WTC11 (cell line): ENCODE measurements at regions not wholly inside any gene's neighbourhood (a gene's known extent, or its start where the extent isn't known, plus 50 kb on each side); places are given as distances from the start of the nearest gene placed in this dataset.

Experiments
- ATAC-seq: fragments of 200-7000 bp; cut with Tn5 transposase; 2 replicates; pipeline ENCODE4 v1.10.0; 2021; ENCODE audit warnings: mild to moderate bottlenecking, moderate library complexity
- CTCF ChIA-PET: fragments of 300-600 bp; sonication (Branson Sonifier 250); formaldehyde crosslinking; loops from one replicate; lab custom pipeline; 2021; ENCODE audit warnings: antibody characterized with exemption; lab: Charles Lee
- POLR2A ChIA-PET: fragments of 350-600 bp; sonication (Branson Sonifier 250); formaldehyde crosslinking; loops from one replicate; lab custom pipeline; 2021; ENCODE audit warnings: antibody characterized with exemption; lab: Charles Lee
- DNase-seq: peaks from one replicate; pipeline ENCODE4 v3.0.0; 2021; ENCODE audit warnings: low spot score
- H3K27ac Mint-ChIP-seq: 2 replicates; pipeline ENCODE4 v1.8.0; 2021; ENCODE audit warnings: mixed read lengths
- H3K27me3 Mint-ChIP-seq: 2 replicates; pipeline ENCODE4 v1.8.0; 2021; ENCODE audit warnings: low read depth, mild to moderate bottlenecking, moderate library complexity, mixed read lengths
- H3K36me3 Mint-ChIP-seq: 2 replicates; pipeline ENCODE4 v1.8.0; 2021; ENCODE audit warnings: mixed read lengths
- H3K4me1 Mint-ChIP-seq: 2 replicates; pipeline ENCODE4 v1.8.0; 2022; ENCODE audit warnings: mixed read lengths
- H3K4me3 Mint-ChIP-seq: 2 replicates; pipeline ENCODE4 v1.8.0; 2021; ENCODE audit warnings: mild to moderate bottlenecking, moderate library complexity, mixed read lengths
- H3K9me3 Mint-ChIP-seq: 2 replicates; pipeline ENCODE4 v1.8.0; 2021; ENCODE audit warnings: mixed read lengths
- AR ChIP-seq: fragments of 250-450 bp; sonication (Bioruptor Pico); IDR thresholded peaks from 2 replicates; pipeline ENCODE4 v1.9.0; 2021; ENCODE audit warnings: mild to moderate bottlenecking
- E2F5 ChIP-seq: sonication (generic); formaldehyde crosslinking; IDR thresholded peaks from 2 replicates; pipeline ENCODE4 v1.8.1; 2022; ENCODE audit warnings: mild to moderate bottlenecking, moderate library complexity, missing genetic modification reagents
- ETV6 ChIP-seq: sonication (generic); formaldehyde crosslinking; IDR thresholded peaks from 2 replicates; pipeline ENCODE4 v1.8.1; 2022; ENCODE audit warnings: mild to moderate bottlenecking, missing genetic modification reagents
- IRF2 ChIP-seq: sonication (generic); formaldehyde crosslinking; IDR thresholded peaks from 2 replicates; pipeline ENCODE4 v1.8.0; 2022; ENCODE audit warnings: low read depth, missing genetic modification reagents, borderline replicate concordance
- RORB ChIP-seq: fragments of 250-450 bp; sonication (Bioruptor Pico); IDR thresholded peaks from 2 replicates; pipeline ENCODE4 v1.9.0; 2021; ENCODE audit warnings: mild to moderate bottlenecking
- SP1 ChIP-seq: sonication (generic); formaldehyde crosslinking; conservative IDR thresholded peaks from 2 replicates; pipeline ENCODE4 v1.8.1; 2022; ENCODE audit warnings: missing genetic modification reagents
- ZBTB43 ChIP-seq: sonication (generic); formaldehyde crosslinking; IDR thresholded peaks from 2 replicates; pipeline ENCODE4 v1.8.1; 2023; ENCODE audit warnings: mild to moderate bottlenecking, missing genetic modification reagents
- ZMAT4 ChIP-seq: fragments of 250-450 bp; sonication (Bioruptor Pico); IDR thresholded peaks from 2 replicates; pipeline ENCODE4 v1.9.0; 2021; ENCODE audit warnings: mild to moderate bottlenecking
- ZNF232 ChIP-seq: sonication (generic); formaldehyde crosslinking; IDR thresholded peaks from 2 replicates; pipeline ENCODE4 v1.8.0; 2022; ENCODE audit warnings: mild to moderate bottlenecking, missing genetic modification reagents
- ZNF263 ChIP-seq: sonication (generic); formaldehyde crosslinking; IDR thresholded peaks from 2 replicates; pipeline ENCODE4 v1.8.1; 2022; ENCODE audit warnings: low read depth, mild to moderate bottlenecking, moderate library complexity, missing genetic modification reagents
- ZNF416 ChIP-seq: fragments of 250-450 bp; sonication (Bioruptor Pico); IDR thresholded peaks from 2 replicates; pipeline ENCODE4 v1.9.0; 2021; ENCODE audit warnings: mild to moderate bottlenecking, inconsistent platforms
- TF ChIP-seq, protein P1 (sequence below): sonication (generic); formaldehyde crosslinking; conservative IDR thresholded peaks from 2 replicates; pipeline ENCODE4 v1.8.1; 2022; ENCODE audit warnings: mild to moderate bottlenecking, missing genetic modification reagents

DNA sequence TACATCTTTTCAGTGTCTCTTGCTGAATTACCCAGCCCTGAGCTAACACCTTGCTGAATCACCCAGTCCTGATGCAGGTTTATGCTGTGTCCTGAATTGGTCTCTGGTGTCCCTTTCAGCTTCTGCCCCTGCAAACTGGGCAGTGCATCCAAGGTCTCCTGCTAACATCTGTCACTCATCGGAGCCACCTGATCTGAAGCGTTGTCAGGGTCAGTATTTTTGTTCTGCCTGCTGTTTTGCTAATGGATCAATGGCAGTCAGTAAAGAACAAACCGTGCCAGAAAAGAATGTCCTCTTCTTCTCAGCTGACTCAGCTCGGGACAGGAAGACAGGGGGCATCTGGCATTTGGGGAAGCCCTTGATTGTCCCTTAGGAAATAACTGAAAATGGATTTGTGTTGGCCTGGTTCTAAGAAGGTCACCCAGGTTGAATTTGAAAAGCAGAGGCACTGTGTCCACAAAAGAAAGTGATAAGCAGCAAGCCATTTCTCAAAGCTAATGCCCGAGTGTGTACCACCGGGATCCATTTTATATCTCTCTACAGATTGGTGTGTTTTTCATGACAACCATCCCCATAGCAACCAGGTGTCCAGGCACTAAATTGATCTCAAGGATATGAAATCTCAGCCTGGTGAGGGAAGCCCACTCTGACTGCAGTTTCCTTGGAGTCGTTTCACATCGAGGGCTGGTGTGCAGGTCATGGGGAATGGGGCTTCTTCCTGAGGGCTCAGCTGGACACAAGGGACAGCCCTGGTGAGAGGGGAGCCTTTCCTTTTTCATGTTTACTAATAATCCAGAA lies 109.7 kb upstream of the IRF2BP2 start:
- CTCF ChIA-PET: no interaction called here

GRCh38 chr1:234718496-234719453 lies 108.8 kb upstream of the IRF2BP2 start:
- no peak overlapping the region for H3K27ac Mint-ChIP-seq
- CTCF ChIA-PET: interaction anchor here (1.3 kb wide), 1 partner anchor 15 kb away, joined by 3 read pairs; no protein-coding TSS in a partner anchor
- POLR2A ChIA-PET: interaction anchor here (0.5 kb wide), 1 partner anchor 16 kb away, joined by 3 read pairs; no protein-coding TSS in a partner anchor

More for the DNA sequence above, 109.7 kb upstream of the IRF2BP2 start:
- Mint-ChIP-seq H3K36me3 (no peaks in the 10 kb centered on the region), H3K27me3 (peaks cover 6% of the 10 kb centered on the region; the same call in 1 of the 2 replicates), H3K9me3 (no peaks in the 10 kb centered on the region), H3K4me1 (peaks cover 35% of the 10 kb centered on the region), H3K4me3 (no peak overlapping the region), H3K27ac (no peak overlapping the region)
- no peak for TF ChIP-seq IRF2 (CRISPR knock-in tag)
- TF ChIP-seq ETV6 (CRISPR knock-in tag): no peak
- TF ChIP-seq ZNF232 (CRISPR knock-in tag): no peak
- no peak for DNase-seq
- POLR2A ChIA-PET: no interaction called here
- no peak for ATAC-seq

More at GRCh38 chr1:234718496-234719453, 108.8 kb upstream of the IRF2BP2 start:
- no peak overlapping the region for H3K4me3 Mint-ChIP-seq
- H3K4me1 Mint-ChIP-seq: peaks cover 26% of the 10 kb centered on the region
- TF ChIP-seq ZBTB43 (CRISPR knock-in tag) (no peak), E2F5 (CRISPR knock-in tag) (no peak), ZNF416 (no peak), ZMAT4 (no peak), RORB (CRISPR knock-in tag) (no peak), SP1 (no peak), AR (CRISPR knock-in tag) (no peak), ZNF263 (CRISPR knock-in tag) (no peak)
- TF ChIP-seq, protein P1, sequence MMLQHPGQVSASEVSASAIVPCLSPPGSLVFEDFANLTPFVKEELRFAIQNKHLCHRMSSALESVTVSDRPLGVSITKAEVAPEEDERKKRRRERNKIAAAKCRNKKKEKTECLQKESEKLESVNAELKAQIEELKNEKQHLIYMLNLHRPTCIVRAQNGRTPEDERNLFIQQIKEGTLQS (CRISPR knock-in tag): no peak
- DNase-seq: no peak
- no peak for ATAC-seq
- no peaks in the 10 kb centered on the region for H3K9me3 Mint-ChIP-seq
- peaks cover 6% of the 10 kb centered on the region; the same call in 1 of the 2 replicates for H3K27me3 Mint-ChIP-seq
- H3K36me3 Mint-ChIP-seq: no peaks in the 10 kb centered on the region
